Ectodermal cell (in vitro differentiated cells): ENCODE measurements at regions not wholly inside any gene's neighbourhood (a gene's known extent, or its start where the extent isn't known, plus 50 kb on each side); places are given as distances from the start of the nearest gene placed in this dataset.

Experiments
- H3K27ac ChIP-seq: 2 replicates; pipeline ENCODE4 v1.7.0; 2013; ENCODE audit warnings: mild to moderate bottlenecking, low read depth, low read length; ENCODE audit not compliant: insufficient read depth, poor library complexity, severe bottlenecking
- H3K27me3 ChIP-seq: 2 replicates; pipeline ENCODE4 v1.7.0; 2013; ENCODE audit warnings: mild to moderate bottlenecking, low read length; ENCODE audit not compliant: insufficient read depth, control insufficient read depth, poor library complexity, severe bottlenecking
- H3K36me3 ChIP-seq: one replicate; pipeline ENCODE4 v1.7.0; 2013; ENCODE audit warnings: low read length; ENCODE audit not compliant: control insufficient read depth, insufficient read depth
- H3K4me1 ChIP-seq: one replicate; pipeline ENCODE4 v1.7.0; 2013; ENCODE audit warnings: low read length; ENCODE audit not compliant: control insufficient read depth, insufficient read depth
- H3K4me3 ChIP-seq: 2 replicates; pipeline ENCODE4 v1.7.0; 2013; ENCODE audit warnings: low read depth, low read length, control low read depth; ENCODE audit not compliant: insufficient read depth
- H3K9me3 ChIP-seq: 2 replicates; pipeline ENCODE4 v1.7.0; 2013; ENCODE audit warnings: mild to moderate bottlenecking, low read length, moderate library complexity; ENCODE audit not compliant: control insufficient read depth
- WGBS, 2 experiments: methylation state at CpG; one replicate each; pipeline ENCODE4 v1.1.7; 2013; ENCODE audit warnings: missing lambda C conversion rate in 2 of 2; 5-methylcytosine and 5-hydroxymethylcytosine counted together

DNA sequence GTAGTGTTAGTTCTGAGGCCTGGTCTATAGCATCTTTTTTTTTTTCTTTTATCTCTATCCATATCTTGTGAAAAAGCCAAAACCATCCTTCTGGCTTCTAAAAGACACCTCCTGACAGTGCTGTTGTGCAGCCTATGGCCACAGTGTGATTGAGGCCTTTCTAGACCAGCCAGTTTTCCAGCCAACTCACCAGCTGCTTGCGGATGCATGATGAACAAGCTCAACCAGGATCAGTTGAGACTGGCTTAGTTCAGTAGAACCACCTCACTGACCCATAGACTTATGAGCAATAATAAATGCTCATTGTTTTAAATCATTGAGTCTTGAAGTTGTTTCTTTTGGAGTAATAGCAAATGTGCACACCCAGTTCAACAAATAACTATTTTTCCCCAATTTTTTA, 296.9 kb downstream of the FAM170A start:
- Histone ChIP-seq H3K36me3 (no peaks in the 10 kb centered on the region), H3K4me1 (no peaks in the 10 kb centered on the region), H3K9me3 (no peaks in the 10 kb centered on the region), H3K27me3 (no peaks in the 10 kb centered on the region), H3K4me3 (no peak overlapping the region), H3K27ac (no peak overlapping the region)
- 96 to 100% methylated on average over 1 of the region's 1 CpG for WGBS, 2 experiments

DNA sequence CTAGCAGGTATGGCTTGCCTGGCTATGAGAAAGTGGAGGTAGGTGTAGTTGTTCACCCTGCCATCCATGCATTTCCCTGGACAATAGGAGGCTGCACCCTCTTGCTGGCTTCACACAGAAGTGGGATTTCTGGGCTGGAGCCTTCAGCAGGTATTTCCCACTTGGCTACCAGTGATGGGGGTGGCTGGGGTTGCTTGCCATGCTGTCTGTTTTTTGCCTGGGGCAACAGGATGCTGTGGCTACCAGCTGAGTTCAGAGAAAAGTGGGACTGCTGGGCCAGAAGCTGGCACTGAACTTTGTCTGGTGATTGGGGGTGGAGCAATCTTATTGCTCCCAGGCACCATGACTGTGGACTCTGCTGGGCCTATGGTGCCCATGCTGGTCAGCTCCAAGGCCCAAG, 299.6 kb downstream of the FAM170A start:
- H3K9me3 ChIP-seq, result no peaks in the 10 kb centered on the region
- no peak overlapping the region for H3K4me3 ChIP-seq
- no peaks in the 10 kb centered on the region for H3K36me3 ChIP-seq
- H3K27me3 ChIP-seq, result no peaks in the 10 kb centered on the region
- H3K27ac ChIP-seq, result no peak overlapping the region
- no peaks in the 10 kb centered on the region for H3K4me1 ChIP-seq

- Histone ChIP-seq H3K9me3 (no peaks in the 10 kb centered on the region), H3K36me3 (no peaks in the 10 kb centered on the region), H3K4me1 (no peaks in the 10 kb centered on the region), H3K27me3 (no peaks in the 10 kb centered on the region), H3K27ac (no peak overlapping the region), H3K4me3 (no peak overlapping the region)
- WGBS, 2 experiments, result 95 to 96% methylated on average over 4 of the region's 4 CpGs
Observed at GRCh38 chr5:119930490-119930889, 301.1 kb downstream of the FAM170A start.

GRCh38 chr5:119943148-119943547, 313.8 kb downstream of the FAM170A start:
- WGBS, 2 experiments, result 96 to 100% methylated on average over 1 to 2 of the region's 2 CpGs
- Histone ChIP-seq H3K36me3 (no peaks in the 10 kb centered on the region), H3K9me3 (no peaks in the 10 kb centered on the region), H3K27ac (no peak overlapping the region), H3K27me3 (no peaks in the 10 kb centered on the region), H3K4me3 (no peak overlapping the region), H3K4me1 (no peaks in the 10 kb centered on the region)

DNA sequence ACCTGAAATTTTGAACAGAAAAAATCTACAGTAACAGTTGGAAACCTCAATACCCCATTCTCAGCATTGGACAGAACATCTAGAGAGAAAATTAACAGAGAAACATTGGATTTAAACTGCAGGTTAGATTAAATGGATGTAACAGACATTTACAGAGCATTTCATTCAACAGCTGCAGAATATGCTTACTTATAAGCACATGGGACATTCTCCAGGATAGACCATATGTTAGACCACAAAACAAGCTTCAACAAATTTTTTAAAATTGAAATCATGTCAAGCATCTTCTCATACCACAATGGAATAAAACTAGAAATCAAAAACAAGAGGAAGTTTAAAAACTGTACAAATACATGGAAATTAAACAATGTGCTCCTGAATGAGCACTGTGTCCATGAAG, 316.3 kb downstream of the FAM170A start:
- Histone ChIP-seq H3K9me3 (no peaks in the 10 kb centered on the region), H3K27me3 (no peaks in the 10 kb centered on the region), H3K4me1 (no peaks in the 10 kb centered on the region), H3K36me3 (no peaks in the 10 kb centered on the region), H3K27ac (no peak overlapping the region), H3K4me3 (no peak overlapping the region)

GRCh38 chr5:119948162-119948561, 318.8 kb downstream of the FAM170A start:
- no peaks in the 10 kb centered on the region for H3K27me3 ChIP-seq
- H3K4me1 ChIP-seq, result no peaks in the 10 kb centered on the region
- no peak overlapping the region for H3K27ac ChIP-seq
- no peaks in the 10 kb centered on the region for H3K36me3 ChIP-seq
- WGBS, 2 experiments, result 92 to 100% methylated on average over 1 of the region's 1 CpG
- H3K4me3 ChIP-seq, result no peak overlapping the region
- H3K9me3 ChIP-seq, result no peaks in the 10 kb centered on the region

DNA sequence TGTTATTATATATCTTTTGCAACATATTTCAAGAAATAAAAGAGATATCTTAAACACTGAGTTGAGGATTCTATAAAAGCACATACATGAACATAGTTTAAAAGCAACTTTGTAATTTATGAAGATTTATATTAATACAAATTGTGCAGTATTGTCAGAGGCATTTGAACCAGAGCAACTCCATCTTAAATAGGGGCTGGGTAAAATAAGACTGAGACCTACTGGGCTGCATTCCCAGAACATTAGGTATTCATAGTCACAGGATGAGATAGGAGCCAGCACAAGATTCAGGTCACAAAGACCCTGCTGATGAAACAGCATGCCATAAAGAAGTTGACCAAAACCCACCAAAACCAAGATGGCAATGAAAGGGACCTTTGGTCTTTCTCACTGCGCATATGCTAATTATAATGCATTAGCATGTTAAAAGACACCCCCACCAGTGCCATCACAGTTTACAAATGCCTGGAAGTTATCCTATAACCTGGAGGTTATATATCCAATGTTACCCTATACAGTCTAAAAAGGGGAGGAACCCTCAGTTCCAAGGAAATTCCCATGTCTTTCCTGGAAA, 320.2 kb downstream of the FAM170A start:
- WGBS, 2 experiments, result 77 to 86% methylated on average over 1 of the region's 1 CpG
- H3K36me3 ChIP-seq, result no peaks in the 10 kb centered on the region
- no peaks in the 10 kb centered on the region for H3K9me3 ChIP-seq
- no peak overlapping the region for H3K4me3 ChIP-seq
- no peak overlapping the region for H3K27ac ChIP-seq
- no peaks in the 10 kb centered on the region for H3K27me3 ChIP-seq
- no peaks in the 10 kb centered on the region for H3K4me1 ChIP-seq

GRCh38 chr5:119951330-119951934, 322.1 kb downstream of the FAM170A start:
- Histone ChIP-seq H3K4me1 (no peaks in the 10 kb centered on the region), H3K36me3 (no peaks in the 10 kb centered on the region), H3K9me3 (no peaks in the 10 kb centered on the region), H3K27ac (no peak overlapping the region), H3K27me3 (no peaks in the 10 kb centered on the region), H3K4me3 (no peak overlapping the region)
- WGBS, 2 experiments, result 78 to 79% methylated on average over 4 of the region's 4 CpGs

- Histone ChIP-seq H3K27ac (no peak overlapping the region), H3K27me3 (no peaks in the 10 kb centered on the region), H3K36me3 (no peaks in the 10 kb centered on the region), H3K4me1 (no peaks in the 10 kb centered on the region), H3K4me3 (no peak overlapping the region), H3K9me3 (no peaks in the 10 kb centered on the region)
- no CpG with 5 or more reads among the region's 1 CpG for WGBS, 2 experiments
Observed at GRCh38 chr5:119953474-119953873, 324.1 kb downstream of the FAM170A start.

- H3K27me3 ChIP-seq, result no peaks in the 10 kb centered on the region
Observed at GRCh38 chr5:119954106-119954505, 324.7 kb downstream of the FAM170A start.

DNA sequence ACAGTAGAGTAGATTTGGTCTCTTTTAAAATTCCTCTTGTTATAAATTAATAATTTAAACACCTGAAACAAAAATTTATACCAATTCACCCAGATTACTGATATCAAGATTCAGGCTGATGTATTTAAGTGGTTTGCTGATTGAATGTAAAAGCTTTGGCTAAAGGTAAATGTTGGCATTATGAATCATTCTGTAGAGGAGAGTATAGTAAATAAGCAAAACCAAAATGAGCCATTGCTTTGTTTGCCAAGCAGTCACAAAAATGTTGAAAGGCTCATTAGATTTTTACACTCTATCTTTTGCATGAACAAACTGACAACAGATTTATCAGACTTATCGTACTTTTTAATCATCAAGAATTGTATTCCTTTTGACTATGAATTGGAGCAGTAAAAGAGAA, 332.6 kb downstream of the FAM170A start:
- no peaks in the 10 kb centered on the region for H3K36me3 ChIP-seq
- H3K27ac ChIP-seq, result no peak overlapping the region
- no peaks in the 10 kb centered on the region for H3K9me3 ChIP-seq
- no peak overlapping the region for H3K4me3 ChIP-seq
- 83 to 100% methylated on average over 1 of the region's 1 CpG for WGBS, 2 experiments
- H3K27me3 ChIP-seq, result no peaks in the 10 kb centered on the region
- H3K4me1 ChIP-seq, result no peaks in the 10 kb centered on the region

More at GRCh38 chr5:119954106-119954505, 324.7 kb downstream of the FAM170A start:
- Histone ChIP-seq H3K27ac (no peak overlapping the region), H3K4me3 (no peak overlapping the region), H3K36me3 (no peaks in the 10 kb centered on the region), H3K4me1 (no peaks in the 10 kb centered on the region), H3K9me3 (no peaks in the 10 kb centered on the region)
